GM08714 (cell line): ENCODE measurements at regions not wholly inside any gene's neighbourhood (a gene's known extent, or its start where the extent isn't known, plus 50 kb on each side); places are given as distances from the start of the nearest gene placed in this dataset.
A peak's percentile ranks its signal among the peaks of the same experiment; 100 is the strongest.

Experiments used
- H3K4me3 ChIP-seq: fragments of 200-500 bp; sonication (Bioruptor generic); 2 replicates; pipeline ENCODE4 v1.5.1; 2014; ENCODE audit warnings: mild to moderate bottlenecking, low read length, inconsistent platforms
- ZNF274 ChIP-seq: IDR thresholded peaks from 2 replicates; pipeline ENCODE4 v1.6.1; 2012; ENCODE audit warnings: mild to moderate bottlenecking, low read depth, low read length

GRCh38 chr5:60257596-60258271, 364.2 kb upstream of the PDE4D start:
- no peak for TF ChIP-seq ZNF274
- no peak overlapping the region for H3K4me3 ChIP-seq

GRCh38 chr5:60256546-60256945, 363.0 kb upstream of the PDE4D start:
- TF ChIP-seq ZNF274, result no peak
- H3K4me3 ChIP-seq, result no peak overlapping the region

GRCh38 chr5:60248901-60249300, 355.4 kb upstream of the PDE4D start:
- TF ChIP-seq ZNF274, result no peak
- no peak overlapping the region for H3K4me3 ChIP-seq

GRCh38 chr5:60243713-60244112, 350.2 kb upstream of the PDE4D start:
- H3K4me3 ChIP-seq, result no peak overlapping the region
- no peak for TF ChIP-seq ZNF274

GRCh38 chr5:60232036-60232795, 338.7 kb upstream of the PDE4D start:
- no peak for TF ChIP-seq ZNF274
- no peak overlapping the region for H3K4me3 ChIP-seq

- no peak for TF ChIP-seq ZNF274
- no peak overlapping the region for H3K4me3 ChIP-seq
Measured at GRCh38 chr5:60230456-60230855, 336.9 kb upstream of the PDE4D start.

- H3K4me3 ChIP-seq, result no peak overlapping the region
- TF ChIP-seq ZNF274, result no peak
Measured at GRCh38 chr5:60229691-60230185, 336.2 kb upstream of the PDE4D start.

- TF ChIP-seq ZNF274, result no peak
- no peak overlapping the region for H3K4me3 ChIP-seq
Measured at GRCh38 chr5:60228676-60229075, 335.1 kb upstream of the PDE4D start.

GRCh38 chr5:60226128-60226527, 332.6 kb upstream of the PDE4D start:
- TF ChIP-seq ZNF274, result no peak
- H3K4me3 ChIP-seq, result no peak overlapping the region

- no peak for TF ChIP-seq ZNF274
Measured at GRCh38 chr5:60223342-60223741, 329.8 kb upstream of the PDE4D start.

GRCh38 chr5:60219921-60220320, 326.4 kb upstream of the PDE4D start:
- TF ChIP-seq ZNF274, result no peak
- H3K4me3 ChIP-seq, result no peak overlapping the region

More at GRCh38 chr5:60223342-60223741, 329.8 kb upstream of the PDE4D start:
- H3K4me3 ChIP-seq, result no peak overlapping the region

GRCh38 chr5:60210810-60211209, 317.3 kb upstream of the PDE4D start:
- peak overlapping the region; percentile 59; the same call in 1 of the 2 replicates for H3K4me3 ChIP-seq
- TF ChIP-seq ZNF274, result no peak

- no peak overlapping the region for H3K4me3 ChIP-seq
- TF ChIP-seq ZNF274, result no peak
Measured at GRCh38 chr5:60209146-60209840, 315.8 kb upstream of the PDE4D start.

- no peak overlapping the region for H3K4me3 ChIP-seq
- no peak for TF ChIP-seq ZNF274
Measured at GRCh38 chr5:60208716-60209115, 315.2 kb upstream of the PDE4D start.
